HG03354 (cell line): ENCODE measurements at regions not wholly inside any gene's neighbourhood (a gene's known extent, or its start where the extent isn't known, plus 50 kb on each side); places are given as distances from the start of the nearest gene placed in this dataset.
"Not testable (repeated sequence)": the region's sequence is repeated elsewhere in the genome, so short reads cannot be mapped to it uniquely, and the experiment has no call there.

Experiments
- ATAC-seq: cut with Tn5 transposase; IDR thresholded peaks from one replicate; pipeline ENCODE4 v1.9.1; 2021; ENCODE audit warnings: mild to moderate bottlenecking; ENCODE audit not compliant: unreplicated experiment, poor library complexity, severe bottlenecking

- ATAC-seq: peak; percentile 74
These were observed 157.1 kb downstream of the MC4R start for GRCh38 chr18:60215432-60215831.

- ATAC-seq: no peak
These were observed 163.5 kb downstream of the MC4R start for GRCh38 chr18:60209042-60209441.

GRCh38 chr18:60202708-60203107 is 169.9 kb downstream of the MC4R start:
- ATAC-seq: no peak

GRCh38 chr18:60200558-60200957 is 172.0 kb downstream of the MC4R start:
- no peak for ATAC-seq

GRCh38 chr18:60199505-60199904 is 173.1 kb downstream of the MC4R start:
- no peak for ATAC-seq

- no peak for ATAC-seq
These were observed 174.7 kb downstream of the MC4R start for GRCh38 chr18:60197671-60198462.

GRCh38 chr18:60196836-60197606 is 175.6 kb downstream of the MC4R start:
- ATAC-seq: no peak

GRCh38 chr18:60193780-60194179 is 178.8 kb downstream of the MC4R start:
- ATAC-seq: no peak

- ATAC-seq: no peak
These were observed 180.6 kb downstream of the MC4R start for GRCh38 chr18:60191926-60192325.

- ATAC-seq: no peak
These were observed 182.7 kb downstream of the MC4R start for GRCh38 chr18:60189856-60190255.

GRCh38 chr18:60188958-60189357 is 183.6 kb downstream of the MC4R start:
- ATAC-seq: no peak

- ATAC-seq: no peak
These were observed 190.4 kb downstream of the MC4R start for GRCh38 chr18:60182223-60182622.

GRCh38 chr18:60180671-60181070 is 191.9 kb downstream of the MC4R start:
- ATAC-seq: no peak

- ATAC-seq: not testable (repeated sequence)
These were observed 194.4 kb downstream of the MC4R start for GRCh38 chr18:60178224-60178623.

- no peak for ATAC-seq
These were observed 196.3 kb downstream of the MC4R start for GRCh38 chr18:60176259-60176658.

GRCh38 chr18:60174832-60175231 is 197.7 kb downstream of the MC4R start:
- no peak for ATAC-seq

GRCh38 chr18:60172030-60172429 is 200.5 kb downstream of the MC4R start:
- ATAC-seq: no peak

- ATAC-seq: peak; percentile 94
These were observed 209.0 kb downstream of the MC4R start for GRCh38 chr18:60163622-60164021.

- peak; percentile 45 for ATAC-seq
These were observed 210.2 kb downstream of the MC4R start for GRCh38 chr18:60162388-60162787.

GRCh38 chr18:60157810-60158209 is 214.8 kb downstream of the MC4R start:
- ATAC-seq: no peak

- ATAC-seq: no peak
These were observed 219.2 kb downstream of the MC4R start for GRCh38 chr18:60153376-60153775.
